Tibial artery (tissue), 4 donors: ENCODE measurements at regions not wholly inside any gene's neighbourhood (a gene's known extent, or its start where the extent isn't known, plus 50 kb on each side); places are given as distances from the start of the nearest gene placed in this dataset.
"Not testable (repeated sequence)": the region's sequence is repeated elsewhere in the genome, so short reads cannot be mapped to it uniquely, and the experiment has no call there.

Source experiments
- DNase-seq, 2 donors: peaks; one replicate each; pipeline ENCODE4 v3.0.0-alpha.2; 2019
- H3K27ac ChIP-seq, 2 donors: fragments of 200-600 bp; sonication (generic) in 1 of 2; 1 replicate in 1 of 2; 2 replicates in 1 of 2; pipeline ENCODE4 v1.5.1; 2018 to 2019; ENCODE audit warnings: mild to moderate bottlenecking in 1 of 2
- H3K27me3 ChIP-seq, 2 donors: fragments of 200-600 bp; sonication (generic) in 1 of 2; one replicate each; pipeline versions ENCODE4 v1.5.1 to v1.6.0; 2016 to 2019
- H3K36me3 ChIP-seq, 3 donors: fragments of 200-600 bp; sonication (generic) in 2 of 3; one replicate each; pipeline ENCODE4 v1.5.1; 2016 to 2019; ENCODE audit warnings: mild to moderate bottlenecking in 2 of 3
- H3K4me1 ChIP-seq, 4 donors: fragments of 200-600 bp; sonication (generic) in 2 of 4; 1 replicate in 3 of 4; 2 replicates in 1 of 4; pipeline ENCODE4 v1.5.1; 2016 to 2019
- H3K4me3 ChIP-seq, 2 donors: fragments of 200-600 bp; sonication (generic) in 1 of 2; 1 replicate in 1 of 2; 2 replicates in 1 of 2; pipeline ENCODE4 v1.5.1; 2018 to 2019; ENCODE audit warnings: mild to moderate bottlenecking in 2 of 2
- H3K9me3 ChIP-seq, 3 donors: fragments of 200-600 bp; sonication (generic) in 1 of 3; one replicate each; pipeline ENCODE4 v1.5.1; 2016 to 2019
- intact Hi-C: fragments of 100-400 bp; cut with DNase I; formaldehyde crosslinking; loops from one replicate; pipeline ENCODE4 v1.15.0; 2023; ENCODE audit warnings: low total_unique reads
- TF ChIP-seq, protein P1 (sequence below), 2 experiments: fragments of 200-600 bp in 1 of 2; fragments of 450-650 bp in 1 of 2; IDR thresholded peaks; one replicate each; pipeline ENCODE4 v1.5.1; 2017 to 2019; ENCODE audit warnings: antibody characterized with exemption in 2 of 2, mild to moderate bottlenecking in 1 of 2, moderate library complexity in 1 of 2

DNA sequence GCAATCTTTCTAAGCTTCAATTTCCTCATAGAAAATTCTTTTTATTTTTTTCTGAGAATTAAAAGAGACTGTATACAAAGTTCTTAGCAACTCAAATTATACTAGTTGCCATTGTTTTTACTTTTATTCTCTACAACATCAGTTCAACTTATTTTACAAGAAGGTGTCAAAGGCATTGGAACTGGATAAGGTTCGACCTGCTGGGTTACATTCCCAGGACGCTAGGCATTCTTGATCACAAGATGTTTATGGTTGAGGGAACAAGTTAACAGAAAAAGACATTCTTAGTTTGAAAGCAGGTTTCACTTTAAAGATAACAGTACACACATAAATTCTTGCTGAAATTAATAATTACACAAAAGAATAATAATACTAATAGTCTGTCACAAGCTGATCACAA lies 163.5 kb upstream of the SNX2 start:
- TF ChIP-seq, protein P1, sequence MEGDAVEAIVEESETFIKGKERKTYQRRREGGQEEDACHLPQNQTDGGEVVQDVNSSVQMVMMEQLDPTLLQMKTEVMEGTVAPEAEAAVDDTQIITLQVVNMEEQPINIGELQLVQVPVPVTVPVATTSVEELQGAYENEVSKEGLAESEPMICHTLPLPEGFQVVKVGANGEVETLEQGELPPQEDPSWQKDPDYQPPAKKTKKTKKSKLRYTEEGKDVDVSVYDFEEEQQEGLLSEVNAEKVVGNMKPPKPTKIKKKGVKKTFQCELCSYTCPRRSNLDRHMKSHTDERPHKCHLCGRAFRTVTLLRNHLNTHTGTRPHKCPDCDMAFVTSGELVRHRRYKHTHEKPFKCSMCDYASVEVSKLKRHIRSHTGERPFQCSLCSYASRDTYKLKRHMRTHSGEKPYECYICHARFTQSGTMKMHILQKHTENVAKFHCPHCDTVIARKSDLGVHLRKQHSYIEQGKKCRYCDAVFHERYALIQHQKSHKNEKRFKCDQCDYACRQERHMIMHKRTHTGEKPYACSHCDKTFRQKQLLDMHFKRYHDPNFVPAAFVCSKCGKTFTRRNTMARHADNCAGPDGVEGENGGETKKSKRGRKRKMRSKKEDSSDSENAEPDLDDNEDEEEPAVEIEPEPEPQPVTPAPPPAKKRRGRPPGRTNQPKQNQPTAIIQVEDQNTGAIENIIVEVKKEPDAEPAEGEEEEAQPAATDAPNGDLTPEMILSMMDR (IDR thresholded peaks at IDR 0.05) = no peak
- H3K36me3 ChIP-seq = no peaks in the 10 kb centered on the region

DNA sequence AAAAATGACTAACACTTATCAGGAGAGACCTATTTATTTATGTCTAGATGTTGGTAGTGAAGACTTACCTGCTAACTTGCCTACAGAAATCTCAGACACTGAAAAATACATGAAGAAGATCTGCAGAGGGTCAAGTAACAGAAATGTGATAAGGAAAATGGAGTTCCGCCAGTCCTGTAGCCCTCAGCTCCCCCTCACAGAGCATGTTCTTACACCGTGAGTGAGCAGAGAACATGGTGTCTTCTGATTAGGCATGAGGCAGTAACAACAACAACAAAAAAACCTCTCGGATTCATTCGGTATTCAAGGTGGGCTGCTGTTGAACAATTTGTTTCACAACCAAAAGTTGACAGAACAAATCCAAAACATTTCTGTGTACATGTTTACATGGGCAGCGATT lies 162.0 kb upstream of the SNX2 start:
- no peaks in the 10 kb centered on the region for H3K27me3 ChIP-seq
- H3K4me3 ChIP-seq = no peak overlapping the region
- no peaks in the 10 kb centered on the region for H3K36me3 ChIP-seq
- H3K9me3 ChIP-seq = no peaks in the 10 kb centered on the region
- intact Hi-C loops = no loop called here
- no peak overlapping the region for H3K27ac ChIP-seq
- DNase-seq = no peak
- H3K4me1 ChIP-seq = no peaks in the 10 kb centered on the region
- TF ChIP-seq, protein P1 (IDR thresholded peaks at IDR 0.05) = no peak

More for the DNA sequence above, 163.5 kb upstream of the SNX2 start:
- DNase-seq = no peak
- intact Hi-C loops = no loop called here
- no peak overlapping the region for H3K4me3 ChIP-seq
- H3K27me3 ChIP-seq = no peaks in the 10 kb centered on the region
- no peak overlapping the region for H3K27ac ChIP-seq
- no peaks in the 10 kb centered on the region for H3K4me1 ChIP-seq
- no peaks in the 10 kb centered on the region for H3K9me3 ChIP-seq

DNA sequence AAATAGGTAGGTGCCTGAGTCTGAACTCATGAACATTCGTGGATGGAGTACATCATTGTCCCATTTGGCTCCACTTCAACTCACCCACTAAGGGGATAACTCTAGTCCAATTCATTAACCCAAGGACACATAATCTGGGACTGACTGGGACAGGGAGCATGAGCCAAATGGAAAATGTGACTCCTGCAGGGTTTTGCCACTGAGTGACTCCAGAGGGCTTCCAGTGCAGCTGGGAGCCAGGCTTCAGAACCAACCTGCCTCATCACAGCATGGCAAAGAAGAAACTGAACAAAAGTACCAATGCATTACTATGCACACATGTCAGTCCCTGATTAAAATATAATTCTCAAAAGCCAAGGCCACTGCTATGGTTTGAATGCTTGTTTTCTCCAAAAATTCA lies 159.7 kb upstream of the SNX2 start:
- no peak for DNase-seq
- Histone ChIP-seq H3K27me3 (no peaks in the 10 kb centered on the region), H3K27ac (no peak overlapping the region), H3K4me1 (no peaks in the 10 kb centered on the region), H3K4me3 (no peak overlapping the region), H3K36me3 (no peaks in the 10 kb centered on the region), H3K9me3 (no peaks in the 10 kb centered on the region)
- TF ChIP-seq, protein P1 (IDR thresholded peaks at IDR 0.05) = no peak
- intact Hi-C loops = no loop called here

DNA sequence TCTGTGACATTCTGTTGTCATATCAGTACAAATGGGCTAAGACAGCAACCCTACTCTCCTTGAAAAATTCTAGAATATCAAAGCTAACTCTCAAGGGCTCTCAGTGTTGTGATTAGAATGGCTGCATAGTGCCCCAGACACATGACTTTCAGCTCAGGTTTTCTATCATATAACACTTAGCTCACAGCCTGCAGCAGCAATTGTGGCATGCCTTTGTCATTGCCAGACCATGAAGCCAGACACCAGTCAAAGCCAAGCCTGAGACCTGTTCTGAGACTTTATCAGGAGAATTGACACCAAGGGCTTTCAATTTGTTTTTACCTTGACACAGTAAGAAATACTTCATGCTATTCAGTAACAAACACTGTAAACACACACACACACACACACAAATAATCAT lies 159.0 kb upstream of the SNX2 start:
- no peaks in the 10 kb centered on the region for H3K36me3 ChIP-seq
- TF ChIP-seq, protein P1 (IDR thresholded peaks at IDR 0.05) = no peak
- no peaks in the 10 kb centered on the region for H3K9me3 ChIP-seq
- no peak overlapping the region for H3K27ac ChIP-seq
- H3K27me3 ChIP-seq = no peaks in the 10 kb centered on the region
- no peak for DNase-seq
- intact Hi-C loops = no loop called here
- H3K4me1 ChIP-seq = no peaks in the 10 kb centered on the region
- H3K4me3 ChIP-seq = no peak overlapping the region

DNA sequence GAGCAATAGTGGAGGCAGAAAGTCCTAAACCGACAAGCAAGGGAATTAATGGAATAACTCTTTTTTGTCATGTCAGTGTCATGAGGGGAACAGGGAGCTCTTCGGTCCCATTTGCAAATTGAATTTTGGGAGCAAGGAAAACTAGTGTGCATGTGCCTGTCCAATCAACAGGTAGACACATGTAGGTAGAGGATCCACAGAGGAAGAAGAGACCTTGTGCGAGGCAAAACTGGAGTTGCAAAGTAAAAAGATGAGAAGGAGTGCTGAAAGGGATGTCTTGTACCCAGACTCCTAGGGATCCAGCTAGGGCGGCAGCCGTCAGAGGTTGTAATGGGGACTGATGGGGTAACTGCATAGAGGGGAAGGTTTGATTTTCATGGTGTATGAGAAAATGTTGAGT lies 156.8 kb upstream of the SNX2 start:
- intact Hi-C loops, H3K4me1 ChIP-seq, H3K9me3 ChIP-seq, H3K27me3 ChIP-seq, H3K4me3 ChIP-seq, DNase-seq, H3K27ac ChIP-seq, H3K36me3 ChIP-seq: not testable (repeated sequence)

DNA sequence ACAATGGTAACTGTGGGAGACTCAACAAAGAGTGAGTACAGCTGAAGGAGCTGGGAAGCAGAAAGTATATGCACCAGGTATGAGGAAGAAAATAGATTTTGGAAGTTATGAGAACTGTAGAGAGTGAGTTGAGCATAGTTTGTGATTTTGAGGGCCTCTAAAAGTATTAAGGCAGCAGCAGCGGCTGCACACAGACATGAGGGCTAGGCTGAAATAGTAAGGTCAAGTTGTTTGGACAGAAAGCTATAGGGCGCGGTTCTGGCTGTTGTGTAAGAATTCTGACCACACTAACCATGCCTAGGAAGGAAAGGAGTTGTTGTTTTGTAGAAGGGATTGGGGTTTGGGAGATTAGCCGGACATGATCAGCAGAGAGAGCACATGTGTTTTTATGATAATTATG lies 154.1 kb upstream of the SNX2 start:
- H3K27me3 ChIP-seq, DNase-seq, intact Hi-C loops: not testable (repeated sequence)

DNA sequence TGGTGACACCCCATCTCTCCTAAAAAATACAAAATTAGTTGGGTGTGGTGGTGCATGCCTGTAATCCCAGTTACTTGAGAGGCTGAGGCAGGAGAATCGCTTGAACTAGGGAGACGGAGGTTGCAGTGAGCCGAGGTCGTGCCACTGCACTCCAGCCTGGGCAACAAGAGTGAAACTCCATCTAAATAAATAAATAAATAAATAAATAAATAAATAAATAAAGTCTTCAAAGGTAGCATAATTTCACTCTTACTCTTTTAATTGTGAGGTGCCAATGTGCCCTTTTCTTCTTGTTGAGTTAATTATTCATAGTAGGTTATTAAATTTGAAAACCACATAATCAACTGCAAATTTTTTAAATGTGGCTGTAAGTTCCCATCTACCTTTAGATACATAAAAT lies 146.2 kb upstream of the SNX2 start:
- intact Hi-C loops, H3K36me3 ChIP-seq, H3K9me3 ChIP-seq, DNase-seq, H3K27ac ChIP-seq, H3K4me1 ChIP-seq, H3K27me3 ChIP-seq, H3K4me3 ChIP-seq: not testable (repeated sequence)

More for the DNA sequence above, 154.1 kb upstream of the SNX2 start:
- not testable (repeated sequence) for H3K4me1 ChIP-seq, H3K4me3 ChIP-seq, H3K9me3 ChIP-seq, H3K36me3 ChIP-seq, H3K27ac ChIP-seq
